ENCODE measurements at regions not wholly inside any gene's neighbourhood (a gene's known extent, or its start where the extent isn't known, plus 50 kb on each side); places are given as distances from the start of the nearest gene placed in this dataset.

DNA sequence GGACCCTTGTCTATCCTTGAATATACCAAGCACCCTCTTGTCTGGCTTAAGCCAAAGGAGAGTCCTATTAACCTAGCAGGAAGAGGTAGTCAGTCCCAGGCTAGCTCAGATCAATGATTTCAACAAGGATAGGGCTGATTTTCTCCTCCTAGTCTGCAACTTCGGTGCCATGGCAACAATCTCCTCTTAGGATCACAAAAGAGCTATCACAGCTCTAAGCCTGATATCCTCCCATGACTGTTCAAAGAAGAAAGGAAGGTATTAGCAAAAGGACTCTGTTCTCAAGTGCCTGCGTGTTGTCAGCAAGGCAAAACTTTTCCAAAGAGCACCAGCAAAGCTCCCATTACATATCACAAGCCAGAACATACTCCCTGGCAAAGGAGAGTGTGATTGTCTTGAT lies 58.7 kb upstream of the DDX18 start:
- H3K79me2 ChIP-seq (ENCODE audit: insufficient read depth, low read length): no peaks in the 10 kb centered on the region
- no peak overlapping the region for H3K27ac ChIP-seq (ENCODE audit: low read depth, low read length)
- no peaks in the 10 kb centered on the region for H3K36me3 Mint-ChIP-seq (ENCODE audit: low read depth, unreplicated experiment)
- H3K9ac ChIP-seq (ENCODE audit: low read length): no peak overlapping the region
- H3K4me3 Mint-ChIP-seq (ENCODE audit: unreplicated experiment): no peak overlapping the region
- no peak overlapping the region for H3K27ac Mint-ChIP-seq (ENCODE audit: unreplicated experiment)
- H3K9me3 Mint-ChIP-seq (ENCODE audit: unreplicated experiment): peaks cover 3% of the 10 kb centered on the region
- TF ChIP-seq, protein P1, sequence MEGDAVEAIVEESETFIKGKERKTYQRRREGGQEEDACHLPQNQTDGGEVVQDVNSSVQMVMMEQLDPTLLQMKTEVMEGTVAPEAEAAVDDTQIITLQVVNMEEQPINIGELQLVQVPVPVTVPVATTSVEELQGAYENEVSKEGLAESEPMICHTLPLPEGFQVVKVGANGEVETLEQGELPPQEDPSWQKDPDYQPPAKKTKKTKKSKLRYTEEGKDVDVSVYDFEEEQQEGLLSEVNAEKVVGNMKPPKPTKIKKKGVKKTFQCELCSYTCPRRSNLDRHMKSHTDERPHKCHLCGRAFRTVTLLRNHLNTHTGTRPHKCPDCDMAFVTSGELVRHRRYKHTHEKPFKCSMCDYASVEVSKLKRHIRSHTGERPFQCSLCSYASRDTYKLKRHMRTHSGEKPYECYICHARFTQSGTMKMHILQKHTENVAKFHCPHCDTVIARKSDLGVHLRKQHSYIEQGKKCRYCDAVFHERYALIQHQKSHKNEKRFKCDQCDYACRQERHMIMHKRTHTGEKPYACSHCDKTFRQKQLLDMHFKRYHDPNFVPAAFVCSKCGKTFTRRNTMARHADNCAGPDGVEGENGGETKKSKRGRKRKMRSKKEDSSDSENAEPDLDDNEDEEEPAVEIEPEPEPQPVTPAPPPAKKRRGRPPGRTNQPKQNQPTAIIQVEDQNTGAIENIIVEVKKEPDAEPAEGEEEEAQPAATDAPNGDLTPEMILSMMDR (IDR thresholded peaks at IDR 0.05; ENCODE audit: insufficient read depth, low read depth, low read length): no peak
- TF ChIP-seq EZH2 (IDR thresholded peaks at IDR 0.05; ENCODE audit: insufficient read depth, low read length): no peak
- no peaks in the 10 kb centered on the region for H3K36me3 ChIP-seq (ENCODE audit: insufficient read depth, low read length)
- no peak for DNase-seq (ENCODE audit: low read depth)
- H3K27me3 ChIP-seq (ENCODE audit: insufficient read depth, low read length): no peaks in the 10 kb centered on the region
- no peak overlapping the region for H3K4me3 ChIP-seq (ENCODE audit: insufficient read depth, low read depth, low read length)
- no peak overlapping the region for H2AFZ ChIP-seq (ENCODE audit: low read depth, low read length)
- H3K4me2 ChIP-seq (ENCODE audit: low read length): no peak overlapping the region
- H3K4me1 Mint-ChIP-seq (ENCODE audit: low read depth, unreplicated experiment): no peaks in the 10 kb centered on the region
- no peaks in the 10 kb centered on the region for H3K4me1 ChIP-seq (ENCODE audit: insufficient read depth, low read length)
- H3K27me3 Mint-ChIP-seq (ENCODE audit: low read depth, unreplicated experiment): no peaks in the 10 kb centered on the region
- no peaks in the 10 kb centered on the region for H3K9me3 ChIP-seq (ENCODE audit: insufficient read depth, low read depth, low read length)
- no peaks in the 10 kb centered on the region for H4K20me1 ChIP-seq (ENCODE audit: insufficient read depth, low read length)
- FAIRE-seq: no peak

DNA sequence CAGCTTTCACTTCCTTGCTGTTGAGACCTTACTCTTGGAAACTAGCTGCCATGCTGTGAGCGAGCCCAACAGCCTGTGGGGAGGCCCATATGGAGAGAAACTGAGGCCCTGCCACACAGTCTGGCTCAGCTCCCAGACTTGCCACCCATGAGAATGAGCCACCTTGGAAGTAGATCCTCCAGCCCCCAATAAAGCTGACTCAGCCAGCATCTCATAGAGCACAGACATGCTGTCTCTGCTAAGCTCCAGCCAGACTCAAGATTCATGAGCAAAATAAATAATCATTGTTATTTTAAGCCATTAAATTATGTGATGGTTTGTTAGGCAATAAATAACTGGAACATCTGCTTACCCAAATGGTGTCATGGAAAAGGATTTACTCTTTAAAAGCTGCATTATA lies 53.6 kb upstream of the DDX18 start:
- H3K4me3 ChIP-seq (ENCODE audit: insufficient read depth, low read depth, low read length): no peak overlapping the region
- H3K27me3 ChIP-seq (ENCODE audit: insufficient read depth, low read length): no peaks in the 10 kb centered on the region
- H3K36me3 ChIP-seq (ENCODE audit: insufficient read depth, low read length): no peaks in the 10 kb centered on the region
- Mint-ChIP-seq H3K9me3 (ENCODE audit: unreplicated experiment) (no peaks in the 10 kb centered on the region), H3K36me3 (ENCODE audit: low read depth, unreplicated experiment) (no peaks in the 10 kb centered on the region), H3K4me1 (ENCODE audit: low read depth, unreplicated experiment) (no peaks in the 10 kb centered on the region), H3K27me3 (ENCODE audit: low read depth, unreplicated experiment) (no peaks in the 10 kb centered on the region), H3K27ac (ENCODE audit: unreplicated experiment) (no peak overlapping the region), H3K4me3 (ENCODE audit: unreplicated experiment) (no peak overlapping the region)
- no peak overlapping the region for H3K4me2 ChIP-seq (ENCODE audit: low read length)
- DNase-seq (ENCODE audit: low read depth) (no peak), FAIRE-seq (no peak)
- H2AFZ ChIP-seq (ENCODE audit: low read depth, low read length): no peak overlapping the region
- H3K9ac ChIP-seq (ENCODE audit: low read length): no peak overlapping the region
- no peaks in the 10 kb centered on the region for H3K79me2 ChIP-seq (ENCODE audit: insufficient read depth, low read length)
- no peaks in the 10 kb centered on the region for H4K20me1 ChIP-seq (ENCODE audit: insufficient read depth, low read length)
- no peak for TF ChIP-seq EZH2 (IDR thresholded peaks at IDR 0.05; ENCODE audit: insufficient read depth, low read length)
- TF ChIP-seq, protein P1 (IDR thresholded peaks at IDR 0.05; ENCODE audit: insufficient read depth, low read depth, low read length): no peak
- H3K4me1 ChIP-seq (ENCODE audit: insufficient read depth, low read length): no peaks in the 10 kb centered on the region
- no peaks in the 10 kb centered on the region for H3K9me3 ChIP-seq (ENCODE audit: insufficient read depth, low read depth, low read length)
- H3K27ac ChIP-seq (ENCODE audit: low read depth, low read length): no peak overlapping the region

DNA sequence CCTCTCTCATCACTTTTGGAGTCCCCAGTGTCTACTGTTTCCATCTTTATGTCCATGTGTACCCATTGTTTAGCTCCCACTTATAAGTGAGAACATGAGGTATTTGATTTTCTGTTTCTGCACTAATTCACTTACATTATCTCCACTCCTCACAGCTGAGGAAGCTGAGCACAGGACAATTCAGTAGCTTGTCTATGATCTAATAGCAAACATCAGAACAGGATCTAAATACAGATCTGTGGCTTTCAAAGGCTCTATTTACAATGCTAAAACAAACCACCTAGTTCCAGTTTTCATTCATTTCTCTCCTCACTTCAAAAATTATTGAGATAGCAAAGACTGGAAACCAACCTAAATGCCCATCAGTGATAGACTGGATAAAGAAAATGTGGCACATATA lies 52.0 kb upstream of the DDX18 start:
- no peaks in the 10 kb centered on the region for H3K9me3 ChIP-seq (ENCODE audit: insufficient read depth, low read depth, low read length)

More for the DNA sequence above, 52.0 kb upstream of the DDX18 start:
- TF ChIP-seq, protein P1 (IDR thresholded peaks at IDR 0.05; ENCODE audit: insufficient read depth, low read depth, low read length): no peak
- TF ChIP-seq EZH2 (IDR thresholded peaks at IDR 0.05; ENCODE audit: insufficient read depth, low read length): no peak
- Histone ChIP-seq H2AFZ (ENCODE audit: low read depth, low read length) (no peak overlapping the region), H3K9ac (ENCODE audit: low read length) (no peak overlapping the region), H3K36me3 (ENCODE audit: insufficient read depth, low read length) (no peaks in the 10 kb centered on the region), H4K20me1 (ENCODE audit: insufficient read depth, low read length) (no peaks in the 10 kb centered on the region), H3K27me3 (ENCODE audit: insufficient read depth, low read length) (no peaks in the 10 kb centered on the region), H3K4me1 (ENCODE audit: insufficient read depth, low read length) (no peaks in the 10 kb centered on the region), H3K79me2 (ENCODE audit: insufficient read depth, low read length) (no peaks in the 10 kb centered on the region), H3K4me3 (ENCODE audit: insufficient read depth, low read depth, low read length) (no peak overlapping the region), H3K27ac (ENCODE audit: low read depth, low read length) (no peak overlapping the region), H3K4me2 (ENCODE audit: low read length) (no peak overlapping the region)
- H3K27me3 Mint-ChIP-seq (ENCODE audit: low read depth, unreplicated experiment): no peaks in the 10 kb centered on the region
- H3K4me1 Mint-ChIP-seq (ENCODE audit: low read depth, unreplicated experiment): no peaks in the 10 kb centered on the region
- no peak for DNase-seq (ENCODE audit: low read depth)
- no peaks in the 10 kb centered on the region for H3K9me3 Mint-ChIP-seq (ENCODE audit: unreplicated experiment)
- FAIRE-seq: no peak
- H3K27ac Mint-ChIP-seq (ENCODE audit: unreplicated experiment): no peak overlapping the region
- H3K36me3 Mint-ChIP-seq (ENCODE audit: low read depth, unreplicated experiment): no peaks in the 10 kb centered on the region
- H3K4me3 Mint-ChIP-seq (ENCODE audit: unreplicated experiment): no peak overlapping the region
